SU-DHL-6 (cell line): ENCODE measurements at regions not wholly inside any gene's neighbourhood (a gene's known extent, or its start where the extent isn't known, plus 50 kb on each side); places are given as distances from the start of the nearest gene placed in this dataset.

Source experiments
- H2AFZ ChIP-seq: fragments of 200-600 bp; sonication (generic); 2 replicates; pipeline ENCODE4 v1.6.1; 2014; ENCODE audit warnings: low read depth, mild to moderate bottlenecking, moderate library complexity, mixed read lengths, antibody characterized with exemption, low read length; ENCODE audit not compliant: severe bottlenecking
- H3F3A ChIP-seq: fragments of 200-600 bp; shearing (Covaris generic); 2 replicates; pipeline ENCODE4 v1.6.0; 2016; ENCODE audit warnings: antibody characterized with exemption, mild to moderate bottlenecking; ENCODE audit not compliant: insufficient read depth
- H3K27ac ChIP-seq: fragments of 200-600 bp; sonication (generic); 2 replicates; pipeline ENCODE4 v1.5.1; 2016; ENCODE audit warnings: low read depth, mild to moderate bottlenecking, low read length, moderate library complexity, mixed read lengths
- H3K27me3 ChIP-seq: fragments of 200-600 bp; sonication (generic), shearing (Covaris generic); 2 replicates; pipeline ENCODE4 v1.6.0; 2014; ENCODE audit warnings: mild to moderate bottlenecking, low read length
- H3K36me3 ChIP-seq: fragments of 200-600 bp; sonication (generic); 2 replicates; pipeline ENCODE4 v1.6.1; 2014; ENCODE audit warnings: mild to moderate bottlenecking, low read length, mixed read lengths
- H3K4me2 ChIP-seq: fragments of 300-600, 200-600 bp; shearing (Covaris generic), sonication (generic); 2 replicates; pipeline ENCODE4 v1.6.0; 2014; ENCODE audit warnings: low read length, low read depth, mild to moderate bottlenecking; ENCODE audit not compliant: poor library complexity, severe bottlenecking
- H3K4me3 ChIP-seq: fragments of 200-600 bp; sonication (generic); 2 replicates; pipeline ENCODE4 v1.5.1; 2014; ENCODE audit warnings: antibody characterized with exemption, low read length, mild to moderate bottlenecking, mixed read lengths; ENCODE audit not compliant: insufficient read depth, poor library complexity, severe bottlenecking
- H3K79me2 ChIP-seq: fragments of 200-600 bp; sonication (generic); 2 replicates; pipeline ENCODE4 v1.6.1; 2014; ENCODE audit warnings: mild to moderate bottlenecking, low read length, moderate library complexity; ENCODE audit not compliant: insufficient read depth
- H3K9ac ChIP-seq: fragments of 200-600 bp; sonication (generic); 2 replicates; pipeline ENCODE4 v1.7.0; 2014; ENCODE audit warnings: mild to moderate bottlenecking, low read length
- H3K9me2 ChIP-seq: fragments of 200-600 bp; sonication (generic); replicated peaks from 2 replicates; pipeline ENCODE4 v1.6.1; 2014; ENCODE audit warnings: low read length; ENCODE audit not compliant: insufficient read depth
- H3K9me3 ChIP-seq: fragments of 200-600 bp; sonication (generic); 2 replicates; pipeline ENCODE4 v1.6.1; 2014; ENCODE audit warnings: low read length, mixed read lengths; ENCODE audit not compliant: insufficient read depth
- H4K20me1 ChIP-seq: fragments of 200-600 bp; sonication (generic); 2 replicates; pipeline ENCODE4 v1.6.1; 2014; ENCODE audit warnings: low read depth, mild to moderate bottlenecking, antibody characterized with exemption, low read length, moderate library complexity, mixed read lengths
- CTCF ChIP-seq: fragments of 200-600 bp; sonication (generic); IDR thresholded peaks from one replicate; pipeline ENCODE4 v1.5.1; 2017; ENCODE audit warnings: antibody characterized with exemption, mild to moderate bottlenecking, low read length, moderate library complexity; ENCODE audit not compliant: insufficient read depth, poor library complexity, severe bottlenecking
- EZH2phosphoT487 ChIP-seq: fragments of 200-600 bp; sonication (generic), shearing (Covaris generic); conservative IDR thresholded peaks from 2 replicates; pipeline ENCODE4 v1.6.1; 2018; ENCODE audit warnings: mild to moderate bottlenecking, antibody characterized with exemption, low read length, moderate library complexity, mixed read lengths

- H3K27ac ChIP-seq, result no peak overlapping the region
- H3K4me3 ChIP-seq, result no peak overlapping the region
- no peak overlapping the region for H3K4me2 ChIP-seq
- TF ChIP-seq CTCF (no peak), EZH2phosphoT487 (no peak)
- H3K36me3 ChIP-seq, result no peaks in the 10 kb centered on the region
- H3K79me2 ChIP-seq, result no peaks in the 10 kb centered on the region
- H3K9ac ChIP-seq, result no peak overlapping the region
- H3F3A ChIP-seq, result no peaks in the 10 kb centered on the region
- no peaks in the 10 kb centered on the region for H3K27me3 ChIP-seq
- H3K9me2 ChIP-seq, result no peaks in the 10 kb centered on the region
- H2AFZ ChIP-seq, result no peak overlapping the region
- H3K9me3 ChIP-seq, result no peaks in the 10 kb centered on the region
- no peaks in the 10 kb centered on the region for H4K20me1 ChIP-seq
These were observed 216.8 kb upstream of the TANK start for GRCh38 chr2:160943414-160943813.

GRCh38 chr2:160952464-160953254, 207.6 kb upstream of the TANK start:
- no peaks in the 10 kb centered on the region for H3K27me3 ChIP-seq
- H3K27ac ChIP-seq, result no peak overlapping the region
- no peaks in the 10 kb centered on the region for H3K9me3 ChIP-seq
- H3K9ac ChIP-seq, result no peak overlapping the region
- no peaks in the 10 kb centered on the region for H3K79me2 ChIP-seq
- H3K4me3 ChIP-seq, result no peak overlapping the region
- no peaks in the 10 kb centered on the region for H3K36me3 ChIP-seq
- H2AFZ ChIP-seq, result no peak overlapping the region
- H3F3A ChIP-seq, result no peaks in the 10 kb centered on the region
- no peaks in the 10 kb centered on the region for H3K9me2 ChIP-seq
- no peaks in the 10 kb centered on the region for H4K20me1 ChIP-seq
- H3K4me2 ChIP-seq, result no peak overlapping the region
- TF ChIP-seq CTCF (no peak), EZH2phosphoT487 (no peak)

GRCh38 chr2:160955578-160955977, 204.7 kb upstream of the TANK start:
- no peak overlapping the region for H3K4me2 ChIP-seq
- H3K9me2 ChIP-seq, result no peaks in the 10 kb centered on the region
- no peaks in the 10 kb centered on the region for H4K20me1 ChIP-seq
- H3K9ac ChIP-seq, result no peak overlapping the region
- no peaks in the 10 kb centered on the region for H3K27me3 ChIP-seq
- no peak overlapping the region for H3K27ac ChIP-seq
- no peaks in the 10 kb centered on the region for H3K9me3 ChIP-seq
- no peak overlapping the region for H3K4me3 ChIP-seq
- no peak overlapping the region for H2AFZ ChIP-seq
- H3K36me3 ChIP-seq, result no peaks in the 10 kb centered on the region
- no peaks in the 10 kb centered on the region for H3K79me2 ChIP-seq
- H3F3A ChIP-seq, result no peaks in the 10 kb centered on the region
- no peak for TF ChIP-seq EZH2phosphoT487
- no peak for TF ChIP-seq CTCF
